LHCN-M2 (cell line): ENCODE measurements at regions not wholly inside any gene's neighbourhood (a gene's known extent, or its start where the extent isn't known, plus 50 kb on each side); places are given as distances from the start of the nearest gene placed in this dataset.
"Not testable (repeated sequence)": the region's sequence is repeated elsewhere in the genome, so short reads cannot be mapped to it uniquely, and the experiment has no call there.

Source experiments
- DNase-seq: peaks from one replicate; pipeline ENCODE4 v3.0.0-alpha.2; 2012; ENCODE audit warnings: low read depth

DNA sequence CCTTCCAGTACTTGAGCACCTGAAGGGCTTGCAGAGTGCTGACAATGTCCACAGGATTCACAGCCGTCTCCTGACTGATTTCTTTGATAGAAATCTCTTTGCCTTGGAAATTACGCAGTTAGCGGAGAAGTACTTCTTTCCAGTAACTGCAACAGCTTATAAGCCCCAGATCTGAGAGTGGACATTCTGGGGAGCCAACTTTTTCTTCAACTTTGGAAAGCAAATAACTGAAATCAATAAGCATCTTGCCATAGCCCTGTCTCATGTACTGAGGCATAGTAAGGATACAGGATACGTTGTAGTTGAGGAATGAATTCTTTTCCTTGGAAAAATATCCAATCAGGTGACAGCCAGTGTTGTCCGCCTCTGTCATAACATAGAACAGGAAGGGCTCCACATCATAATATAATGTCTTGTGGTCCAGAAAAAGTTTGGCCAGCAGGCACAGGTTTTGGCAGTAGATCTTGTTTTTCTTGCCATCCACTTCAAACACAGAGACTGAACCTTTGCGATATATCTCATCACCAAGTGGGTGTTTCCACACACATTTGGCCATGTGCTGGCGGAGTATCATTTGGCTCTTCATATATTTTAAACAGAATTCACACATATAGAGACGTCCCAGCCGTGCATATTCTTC lies 711.1 kb upstream of the DIAPH2 start:
- not testable (repeated sequence) for DNase-seq

DNA sequence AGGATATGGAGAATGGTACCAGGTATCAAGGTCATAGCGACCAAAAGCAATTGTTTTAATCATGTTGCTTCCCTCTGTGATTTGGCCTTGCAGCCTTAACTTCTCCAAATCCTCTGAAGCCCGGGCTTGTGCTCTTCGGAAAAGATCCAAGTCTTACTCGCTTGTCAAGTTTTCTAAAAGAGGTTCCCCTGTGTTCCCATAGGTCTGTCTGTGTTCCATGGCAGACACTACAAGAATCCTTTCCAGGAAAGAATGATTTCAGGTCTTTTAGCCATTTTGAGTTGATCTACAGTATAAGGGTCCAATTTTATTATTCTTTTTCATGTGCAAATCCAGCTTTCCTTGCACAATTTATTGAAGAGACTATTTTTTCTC lies 710.6 kb upstream of the DIAPH2 start:
- DNase-seq = no peak

GRCh38 chrX:95974890-95975289 lies 709.8 kb upstream of the DIAPH2 start:
- DNase-seq = no peak

DNA sequence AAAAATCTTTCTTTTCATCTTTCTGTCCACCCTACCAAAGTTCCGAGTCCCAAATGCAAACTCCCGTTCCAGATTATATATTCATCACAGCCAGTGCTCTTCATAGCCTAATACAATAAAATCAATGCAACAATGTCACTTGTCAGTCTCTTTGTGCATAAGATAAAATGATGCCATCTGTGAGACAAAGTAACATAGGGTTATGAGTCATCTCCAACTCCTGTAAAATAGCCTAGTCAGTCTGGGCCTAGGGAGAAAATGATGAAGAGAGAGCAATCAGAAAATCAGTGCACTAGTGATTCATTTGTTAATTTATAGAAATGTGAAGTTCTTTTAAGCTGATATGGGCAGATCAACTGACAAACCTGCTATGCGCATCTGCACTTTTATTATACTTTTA lies 689.1 kb upstream of the DIAPH2 start:
- DNase-seq = no peak

- no peak for DNase-seq
These were observed 688.3 kb upstream of the DIAPH2 start for GRCh38 chrX:95996294-95996693.

DNA sequence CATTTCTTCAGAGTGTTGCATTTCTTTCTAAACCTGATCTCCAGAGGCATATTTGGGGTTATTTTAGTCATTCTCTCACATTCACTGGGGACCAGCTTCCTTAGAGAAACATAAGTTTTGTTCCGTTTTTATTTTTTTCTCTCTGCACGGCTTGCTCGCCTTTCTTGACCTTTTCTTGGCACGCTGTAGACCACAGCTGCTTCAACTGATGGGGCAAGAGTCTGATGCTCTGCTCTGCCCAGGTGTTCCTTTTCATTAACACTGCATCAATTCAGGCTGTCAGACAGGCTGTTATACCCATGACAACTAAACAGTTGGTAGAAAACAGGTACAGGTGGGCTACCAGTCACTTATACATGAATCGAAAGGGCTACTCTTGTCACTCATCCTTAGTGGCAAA lies 682.2 kb upstream of the DIAPH2 start:
- DNase-seq = no peak

GRCh38 chrX:96004386-96004785 lies 680.3 kb upstream of the DIAPH2 start:
- no peak for DNase-seq

DNA sequence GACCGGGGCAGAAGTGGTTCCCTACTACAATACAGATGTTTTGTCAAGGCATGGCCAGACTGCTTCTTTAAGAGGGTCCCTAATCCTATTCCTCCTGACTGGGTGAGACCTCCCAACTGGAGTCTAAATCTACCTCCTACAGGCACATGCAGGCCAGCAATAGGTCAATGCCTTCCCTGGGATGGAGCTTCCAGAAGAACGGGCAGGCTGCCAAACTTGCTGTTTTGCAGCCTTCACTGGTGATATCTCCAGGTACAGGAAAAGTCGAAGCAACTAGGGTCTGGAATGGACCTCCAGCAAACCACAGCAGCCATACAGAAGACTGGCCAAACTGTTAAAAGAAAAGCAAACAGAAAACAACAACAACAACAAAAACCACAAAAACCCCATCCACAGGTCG lies 678.4 kb upstream of the DIAPH2 start:
- DNase-seq = no peak

GRCh38 chrX:96027407-96027806 lies 657.2 kb upstream of the DIAPH2 start:
- no peak for DNase-seq

- DNase-seq = no peak
These were observed 632.6 kb upstream of the DIAPH2 start for GRCh38 chrX:96052078-96052477.

- no peak for DNase-seq
These were observed 602.8 kb upstream of the DIAPH2 start for GRCh38 chrX:96081891-96082290.

- DNase-seq = no peak
These were observed 590.0 kb upstream of the DIAPH2 start for GRCh38 chrX:96094616-96095015.

DNA sequence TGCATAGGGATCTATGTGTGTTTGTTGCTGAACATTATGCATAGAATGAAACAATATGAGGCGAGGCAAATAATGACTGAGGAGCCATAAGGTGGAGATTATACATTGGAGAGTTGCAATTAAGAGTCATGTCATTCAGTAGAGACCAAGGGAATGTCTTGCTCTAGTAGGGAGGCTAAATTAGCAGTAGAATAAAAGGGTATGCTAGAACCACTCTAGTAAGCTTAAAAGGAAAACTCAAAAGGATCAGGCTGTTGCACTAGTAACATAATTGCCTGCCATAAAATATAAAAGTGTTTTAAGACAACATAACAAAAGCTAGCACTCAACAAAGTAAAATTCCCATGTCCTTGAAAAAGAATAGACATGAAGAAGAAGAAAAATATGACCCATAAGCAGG lies 586.2 kb upstream of the DIAPH2 start:
- no peak for DNase-seq

- no peak for DNase-seq
These were observed 581.6 kb upstream of the DIAPH2 start for GRCh38 chrX:96102997-96103396.

DNA sequence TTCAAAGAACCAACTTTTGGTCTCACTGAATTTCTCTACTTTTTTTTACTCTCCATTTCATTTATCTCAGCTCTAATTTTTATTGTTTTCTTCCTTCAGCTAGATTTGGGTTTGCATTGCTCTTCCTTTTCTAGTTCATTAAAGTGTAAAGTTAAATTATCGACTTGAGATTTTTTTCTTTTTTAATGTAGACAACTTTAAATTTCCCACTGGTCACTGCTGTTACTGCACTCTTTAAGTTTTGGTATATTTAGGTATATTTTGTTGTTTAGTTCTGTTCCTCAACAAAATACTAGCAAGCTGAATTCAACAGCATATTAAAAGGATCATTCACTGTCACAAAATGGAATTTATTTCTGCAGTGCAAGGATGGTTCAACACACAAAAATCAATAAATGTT lies 572.0 kb upstream of the DIAPH2 start:
- DNase-seq = no peak

DNA sequence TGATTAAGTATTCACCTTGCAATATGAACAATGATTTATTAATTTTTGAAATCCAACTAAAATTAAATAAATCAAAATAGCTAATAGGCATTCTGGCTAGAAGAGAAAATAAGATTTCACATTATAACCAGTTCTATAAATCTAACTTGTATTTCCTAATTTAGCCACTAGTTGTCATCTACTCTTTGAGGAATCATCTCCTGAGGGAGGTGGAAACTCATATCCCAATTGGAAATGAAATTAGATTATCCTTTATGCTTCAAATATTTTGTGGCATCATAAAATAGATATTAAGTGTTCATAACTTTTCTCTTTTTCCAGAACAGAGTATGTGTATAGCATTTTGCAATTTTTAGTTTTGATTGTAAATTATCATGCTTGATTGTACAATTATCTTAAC lies 558.5 kb upstream of the DIAPH2 start:
- DNase-seq = no peak

- DNase-seq = not testable (repeated sequence)
These were observed 556.6 kb upstream of the DIAPH2 start for GRCh38 chrX:96128058-96128457.

DNA sequence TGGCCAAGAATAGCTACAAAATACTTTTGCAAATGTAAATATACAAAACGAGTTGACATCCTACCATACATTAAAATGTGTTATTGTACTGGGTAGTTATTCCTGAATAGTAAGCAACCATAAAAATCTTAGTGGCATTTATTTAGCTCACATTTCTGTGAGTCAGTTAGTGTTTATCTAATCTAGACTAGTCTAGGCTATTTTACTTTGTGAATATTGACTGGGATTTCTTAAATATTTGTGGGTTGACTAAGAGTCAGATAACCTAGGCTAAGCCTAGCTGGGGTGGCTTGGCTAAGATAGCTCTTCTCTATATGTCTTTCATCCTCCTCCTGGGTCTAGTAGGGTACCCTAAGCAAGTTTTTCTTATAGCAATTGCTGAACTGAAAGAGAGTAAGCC lies 543.8 kb upstream of the DIAPH2 start:
- no peak for DNase-seq

DNA sequence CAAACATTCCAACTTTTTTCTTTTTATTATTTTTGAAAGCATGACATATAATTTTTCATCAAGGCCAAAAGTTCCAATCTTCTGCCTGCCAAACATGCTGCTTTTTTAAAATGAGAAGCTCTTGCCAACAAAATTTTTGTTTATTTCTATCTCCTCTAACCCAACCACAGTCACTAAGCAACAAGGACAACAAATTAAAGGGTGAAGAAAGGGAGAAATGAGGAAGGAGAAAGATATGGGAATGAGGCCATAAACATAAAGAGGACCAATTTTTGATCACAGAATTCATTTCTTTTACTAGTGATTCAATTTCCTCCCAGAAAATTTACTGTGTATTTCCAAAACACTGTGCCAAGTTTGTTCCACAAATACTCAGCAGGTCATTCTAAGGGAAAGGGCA lies 537.0 kb upstream of the DIAPH2 start:
- no peak for DNase-seq

DNA sequence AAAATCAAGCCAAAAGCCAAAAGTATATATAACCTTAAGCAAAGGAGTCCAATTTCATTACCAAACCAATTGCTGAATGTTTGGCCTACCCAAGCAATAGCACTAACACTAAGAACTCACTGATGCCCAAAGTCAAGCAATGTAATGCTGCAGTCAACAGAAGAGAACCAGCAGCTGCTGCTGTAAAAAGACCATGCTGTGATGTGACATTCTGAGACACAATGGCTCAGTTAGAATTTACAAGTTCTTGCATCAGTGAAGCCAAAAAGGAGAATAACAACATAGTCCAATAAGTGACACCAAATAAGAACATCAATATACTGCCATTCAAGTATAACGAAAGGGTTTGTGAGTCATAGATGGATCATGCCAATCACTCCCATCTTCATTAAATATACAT lies 514.0 kb upstream of the DIAPH2 start:
- no peak for DNase-seq

GRCh38 chrX:96176921-96177320 lies 507.7 kb upstream of the DIAPH2 start:
- no peak for DNase-seq

GRCh38 chrX:96181605-96182004 lies 503.0 kb upstream of the DIAPH2 start:
- DNase-seq = no peak

- DNase-seq = peak; percentile 3
These were observed 502.3 kb upstream of the DIAPH2 start for GRCh38 chrX:96182366-96182765.

- no peak for DNase-seq
These were observed 501.3 kb upstream of the DIAPH2 start for GRCh38 chrX:96183391-96183790.
